Central memory CD8-positive, alpha-beta T cell (primary cell): ENCODE measurements at regions not wholly inside any gene's neighbourhood (a gene's known extent, or its start where the extent isn't known, plus 50 kb on each side); places are given as distances from the start of the nearest gene placed in this dataset.
A peak's percentile ranks its signal among the peaks of the same experiment; 100 is the strongest.

Experiments
- ATAC-seq: fragments of 150-1000 bp; cut with Tn5 transposase; replicated peaks from 2 replicates; pipeline ENCODE4 v1.10.0; 2022; ENCODE audit warnings: mild to moderate bottlenecking, moderate FRiP score, moderate number of reproducible peaks; ENCODE audit not compliant: poor library complexity, severe bottlenecking; ENCODE audit errors: extremely low read depth
- DNase-seq, 2 donors: peaks; one replicate each; pipeline ENCODE4 v3.0.0; 2021; ENCODE audit warnings: low spot score in 2 of 2
- H3K27ac Mint-ChIP-seq: one replicate; pipeline ENCODE4 v1.8.0; 2022; ENCODE audit warnings: low read depth, mild to moderate bottlenecking, moderate library complexity, mixed read lengths
- H3K27me3 Mint-ChIP-seq: one replicate; pipeline ENCODE4 v1.8.0; 2022; ENCODE audit warnings: mixed read lengths
- H3K36me3 Mint-ChIP-seq: one replicate; pipeline ENCODE4 v1.8.0; 2022; ENCODE audit warnings: mild to moderate bottlenecking, moderate library complexity, mixed read lengths; ENCODE audit not compliant: insufficient read depth
- H3K4me1 Mint-ChIP-seq: one replicate; pipeline ENCODE4 v1.8.0; 2022; ENCODE audit warnings: mixed read lengths
- H3K4me3 Mint-ChIP-seq: one replicate; pipeline ENCODE4 v1.8.0; 2022; ENCODE audit warnings: mild to moderate bottlenecking, moderate library complexity, mixed read lengths
- H3K9me3 Mint-ChIP-seq: one replicate; pipeline ENCODE4 v1.8.0; 2022; ENCODE audit warnings: mixed read lengths

DNA sequence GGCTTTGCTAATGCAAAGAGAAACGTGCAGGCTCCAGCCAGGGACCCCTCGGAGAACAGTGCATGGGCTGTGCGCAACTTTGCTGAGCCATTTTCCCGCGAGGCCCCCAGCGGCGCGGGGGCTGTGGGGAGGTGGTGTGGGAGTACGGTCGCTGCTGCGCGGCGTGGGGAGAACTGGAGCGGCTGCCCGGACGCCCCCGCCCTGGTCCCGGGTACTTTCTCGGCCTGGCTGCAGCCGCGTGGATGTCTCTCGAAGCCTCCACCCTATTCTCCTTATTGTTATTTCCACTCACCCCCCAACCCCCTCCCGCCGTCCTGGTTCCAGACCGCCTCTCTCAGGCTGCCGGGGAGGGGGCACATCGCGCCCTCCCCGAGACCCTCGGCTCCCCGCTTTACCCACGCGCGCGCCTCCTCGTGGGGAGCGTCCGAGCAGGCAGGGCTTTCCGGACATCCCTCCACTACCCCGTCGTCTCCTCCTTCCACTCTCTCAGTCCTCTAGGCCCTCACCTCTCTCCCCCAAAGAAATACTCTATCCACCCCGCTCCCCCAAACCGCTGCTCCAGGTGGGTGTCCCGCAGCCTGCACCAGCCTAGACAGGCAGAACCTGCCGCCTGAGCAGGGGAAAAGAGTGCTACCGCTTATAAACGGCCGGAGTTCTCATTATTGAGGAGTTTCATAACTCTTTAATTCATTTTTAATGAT is 68.6 kb upstream of the TBCA start:
- Mint-ChIP-seq H3K4me3 (peak overlapping the region; percentile 58), H3K4me1 (peaks cover 12% of the 10 kb centered on the region), H3K36me3 (peaks cover 3% of the 10 kb centered on the region), H3K9me3 (no peaks in the 10 kb centered on the region), H3K27me3 (peaks cover 77% of the 10 kb centered on the region), H3K27ac (no peak overlapping the region)
- no peak for ATAC-seq
- no peak for DNase-seq

DNA sequence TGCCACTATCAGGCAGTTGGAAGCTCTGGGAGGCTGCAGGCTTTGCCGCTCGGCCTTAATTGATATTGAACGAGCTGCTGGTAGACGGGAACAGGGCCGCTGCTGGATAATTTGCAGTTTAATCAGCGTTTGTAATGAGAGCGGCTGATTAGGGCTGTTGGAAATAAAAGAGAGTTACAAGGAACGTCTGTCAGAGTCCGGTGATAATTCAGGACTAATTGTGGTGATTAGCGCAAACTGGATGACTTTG is 68.2 kb upstream of the TBCA start:
- peaks cover 12% of the 10 kb centered on the region for H3K4me1 Mint-ChIP-seq
- H3K9me3 Mint-ChIP-seq: no peaks in the 10 kb centered on the region
- H3K4me3 Mint-ChIP-seq: peak overlapping the region; percentile 58
- ATAC-seq (no peak), DNase-seq (no peak)
- peaks cover 72% of the 10 kb centered on the region for H3K27me3 Mint-ChIP-seq
- no peak overlapping the region for H3K27ac Mint-ChIP-seq
- peaks cover 3% of the 10 kb centered on the region for H3K36me3 Mint-ChIP-seq

GRCh38 chr5:77843570-77844372 is 67.6 kb upstream of the TBCA start:
- ATAC-seq (no peak), DNase-seq (no peak)
- peak overlapping the region; percentile 58 for H3K4me3 Mint-ChIP-seq
- H3K27ac Mint-ChIP-seq: no peak overlapping the region
- peaks cover 3% of the 10 kb centered on the region for H3K36me3 Mint-ChIP-seq
- H3K9me3 Mint-ChIP-seq: no peaks in the 10 kb centered on the region
- peaks cover 12% of the 10 kb centered on the region for H3K4me1 Mint-ChIP-seq
- H3K27me3 Mint-ChIP-seq: peaks cover 72% of the 10 kb centered on the region

DNA sequence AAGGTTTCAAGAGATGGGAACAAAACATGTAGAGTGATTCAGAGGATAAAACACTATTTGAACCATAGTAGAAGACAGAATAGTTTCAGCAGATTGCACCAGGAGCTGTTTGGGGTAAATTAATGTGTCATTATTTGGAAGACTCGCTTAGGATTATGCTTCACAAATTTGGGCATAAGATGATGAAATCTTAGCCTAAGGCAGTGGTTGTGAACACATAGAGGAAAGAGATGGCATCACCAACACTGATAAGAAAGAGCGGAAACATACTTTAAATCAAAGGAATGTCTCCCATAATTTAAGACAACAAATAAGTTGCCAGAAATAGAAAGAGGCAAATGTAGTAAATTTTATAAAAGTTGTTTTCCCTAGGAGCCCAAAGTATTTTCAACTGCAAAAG is 66.1 kb upstream of the TBCA start:
- ATAC-seq (no peak), DNase-seq (no peak)
- no peaks in the 10 kb centered on the region for H3K36me3 Mint-ChIP-seq
- H3K4me3 Mint-ChIP-seq: no peak overlapping the region
- H3K27ac Mint-ChIP-seq: no peak overlapping the region
- peaks cover 12% of the 10 kb centered on the region for H3K4me1 Mint-ChIP-seq
- no peaks in the 10 kb centered on the region for H3K9me3 Mint-ChIP-seq
- H3K27me3 Mint-ChIP-seq: peaks cover 59% of the 10 kb centered on the region

GRCh38 chr5:77841616-77842015 is 65.5 kb upstream of the TBCA start:
- no peak for DNase-seq
- Mint-ChIP-seq H3K4me1 (peaks cover 12% of the 10 kb centered on the region), H3K4me3 (no peak overlapping the region), H3K9me3 (no peaks in the 10 kb centered on the region), H3K36me3 (no peaks in the 10 kb centered on the region), H3K27me3 (peaks cover 53% of the 10 kb centered on the region), H3K27ac (no peak overlapping the region)
- no peak for ATAC-seq

GRCh38 chr5:77840930-77841329 is 64.8 kb upstream of the TBCA start:
- ATAC-seq (no peak), DNase-seq (no peak)
- Mint-ChIP-seq H3K27me3 (peaks cover 46% of the 10 kb centered on the region), H3K4me3 (no peak overlapping the region), H3K36me3 (no peaks in the 10 kb centered on the region), H3K9me3 (no peaks in the 10 kb centered on the region), H3K4me1 (peaks cover 12% of the 10 kb centered on the region), H3K27ac (no peak overlapping the region)

- DNase-seq (no peak), ATAC-seq (no peak)
- Mint-ChIP-seq H3K4me1 (peaks cover 7% of the 10 kb centered on the region), H3K36me3 (no peaks in the 10 kb centered on the region), H3K27ac (no peak overlapping the region), H3K27me3 (peaks cover 34% of the 10 kb centered on the region), H3K4me3 (no peak overlapping the region), H3K9me3 (no peaks in the 10 kb centered on the region)
These were observed 63.6 kb upstream of the TBCA start for GRCh38 chr5:77839691-77840090.

GRCh38 chr5:77832938-77833337 is 56.8 kb upstream of the TBCA start:
- DNase-seq (no peak), ATAC-seq (no peak)
- no peaks in the 10 kb centered on the region for H3K9me3 Mint-ChIP-seq
- no peak overlapping the region for H3K27ac Mint-ChIP-seq
- H3K36me3 Mint-ChIP-seq: peaks cover 1% of the 10 kb centered on the region
- no peaks in the 10 kb centered on the region for H3K4me1 Mint-ChIP-seq
- H3K27me3 Mint-ChIP-seq: peaks cover 41% of the 10 kb centered on the region
- no peak overlapping the region for H3K4me3 Mint-ChIP-seq

- no peak for DNase-seq
- H3K4me1 Mint-ChIP-seq: no peaks in the 10 kb centered on the region
- no peaks in the 10 kb centered on the region for H3K9me3 Mint-ChIP-seq
- H3K27ac Mint-ChIP-seq: no peak overlapping the region
- H3K36me3 Mint-ChIP-seq: peaks cover 1% of the 10 kb centered on the region
- no peak overlapping the region for H3K4me3 Mint-ChIP-seq
- ATAC-seq: no peak
- H3K27me3 Mint-ChIP-seq: peaks cover 41% of the 10 kb centered on the region
These were observed 56.1 kb upstream of the TBCA start for GRCh38 chr5:77832166-77832770.

- ATAC-seq: no peak
- Mint-ChIP-seq H3K4me3 (no peak overlapping the region), H3K9me3 (no peaks in the 10 kb centered on the region), H3K4me1 (no peaks in the 10 kb centered on the region), H3K27me3 (peaks cover 54% of the 10 kb centered on the region), H3K36me3 (no peaks in the 10 kb centered on the region), H3K27ac (no peak overlapping the region)
- DNase-seq: no peak
These were observed 52.3 kb upstream of the TBCA start for GRCh38 chr5:77828445-77828844.
